PC-9 (cell line): ENCODE measurements at regions not wholly inside any gene's neighbourhood (a gene's known extent, or its start where the extent isn't known, plus 50 kb on each side); places are given as distances from the start of the nearest gene placed in this dataset.

Experiments
- BruUV-seq: library from RNA; stranded (reverse); fragments of 400-500 nt; replicated peaks from 2 replicates; lab custom pipeline; 2021; lab: Mats Ljungman, UMichigan
- CTCF ChIA-PET: fragments of 300-600 bp; sonication (Branson Sonifier 250); formaldehyde crosslinking; loops from one replicate; lab custom pipeline; 2022; ENCODE audit warnings: antibody characterized with exemption; lab: Charles Lee
- POLR2A ChIA-PET: fragments of 300-600 bp; sonication (Branson Sonifier 250); formaldehyde crosslinking; loops from one replicate; lab custom pipeline; 2022; ENCODE audit warnings: antibody characterized with exemption; ENCODE audit not compliant: unreplicated experiment; lab: Charles Lee
- DNase-seq, 2 experiments: peaks; one replicate each; pipeline versions ENCODE4 v3.0.0 to v3.0.0-alpha.2; 2015 to 2022; ENCODE audit warnings: mixed read lengths in 1 of 2
- H2AFZ ChIP-seq: fragments of 200-600 bp; sonication (generic); 2 replicates; pipeline ENCODE4 v1.8.1; 2017; ENCODE audit warnings: antibody characterized with exemption
- H3F3A ChIP-seq: fragments of 200-600 bp; sonication (generic); 2 replicates; pipeline ENCODE4 v1.8.1; 2017; ENCODE audit warnings: antibody characterized with exemption, mild to moderate bottlenecking, low read depth; ENCODE audit not compliant: insufficient read depth
- H3K27ac ChIP-seq: fragments of 200-600 bp; sonication (generic); 2 replicates; pipeline ENCODE4 v1.6.1; 2016; ENCODE audit warnings: mixed run types
- H3K27me3 ChIP-seq: fragments of 200-600 bp; sonication (generic); 2 replicates; pipeline ENCODE4 v1.6.1; 2016; ENCODE audit warnings: low read depth, mixed run types; ENCODE audit not compliant: insufficient read depth
- H3K36me3 ChIP-seq: fragments of 200-600 bp; sonication (generic); 2 replicates; pipeline ENCODE4 v1.6.1; 2016; ENCODE audit warnings: low read depth, mixed run types
- H3K4me1 ChIP-seq: fragments of 200-600 bp; sonication (generic); replicated peaks from 2 replicates; pipeline ENCODE4 v1.6.1; 2016; ENCODE audit warnings: mixed run types; ENCODE audit not compliant: insufficient read depth
- H3K4me2 ChIP-seq: fragments of 200-600 bp; sonication (generic); 2 replicates; pipeline ENCODE4 v1.6.1; 2017; ENCODE audit warnings: mixed run types
- H3K4me3 ChIP-seq: fragments of 200-600 bp; sonication (generic); 2 replicates; pipeline ENCODE4 v1.6.1; 2016; ENCODE audit warnings: mixed run types
- H3K79me2 ChIP-seq: fragments of 200-600 bp; sonication (generic); 2 replicates; pipeline ENCODE4 v1.6.1; 2017; ENCODE audit warnings: low read depth, mixed run types
- H3K9me2 ChIP-seq: fragments of 200-600 bp; sonication (generic); 2 replicates; pipeline ENCODE4 v1.8.1; 2017; ENCODE audit warnings: mild to moderate bottlenecking; ENCODE audit not compliant: insufficient read depth
- H3K9me3 ChIP-seq: fragments of 200-600 bp; sonication (generic); 2 replicates; pipeline ENCODE4 v1.8.1; 2016; ENCODE audit warnings: low read depth; ENCODE audit not compliant: insufficient read depth
- H4K20me1 ChIP-seq: fragments of 200-600 bp; sonication (generic); 2 replicates; pipeline ENCODE4 v1.8.1; 2017; ENCODE audit not compliant: insufficient read depth
- CTCF ChIP-seq: fragments of 200-600 bp; sonication (generic); conservative IDR thresholded peaks from 2 replicates; pipeline ENCODE4 v1.6.1; 2017; ENCODE audit warnings: mixed run types, antibody characterized with exemption, mild to moderate bottlenecking, moderate library complexity
- EZH2 ChIP-seq: fragments of 200-600 bp; sonication (generic); IDR thresholded peaks from 2 replicates; pipeline ENCODE4 v1.8.0; 2017; ENCODE audit warnings: antibody characterized with exemption, low read depth
- intact Hi-C: fragments of 100-400 bp; cut with micrococcal nuclease; formaldehyde crosslinking; loops from one replicate; pipeline ENCODE4 v1.10.0; 2022; ENCODE audit not compliant: unreplicated experiment

- no peak overlapping the region for H3K27ac ChIP-seq
- TF ChIP-seq CTCF = no peak
- no peak for TF ChIP-seq EZH2
- no TSS peak for BruUV-seq
Measured at GRCh38 chr20:60345106-60345505, 386.9 kb downstream of the CDH26 start.

GRCh38 chr20:60349418-60349817 is 391.2 kb downstream of the CDH26 start:
- TF ChIP-seq CTCF (no peak), EZH2 (no peak)
- Histone ChIP-seq H4K20me1 (no peaks in the 10 kb centered on the region; the same call in 1 of the 2 replicates), H3K27ac (no peak overlapping the region), H3F3A (no peaks in the 10 kb centered on the region), H3K4me2 (no peak overlapping the region), H3K36me3 (no peaks in the 10 kb centered on the region), H2AFZ (no peak overlapping the region), H3K27me3 (peaks cover 50% of the 10 kb centered on the region), H3K4me3 (no peak overlapping the region), H3K79me2 (no peaks in the 10 kb centered on the region), H3K9me2 (no peaks in the 10 kb centered on the region), H3K9me3 (no peaks in the 10 kb centered on the region), H3K4me1 (no peaks in the 10 kb centered on the region)
- CTCF ChIA-PET = no interaction called here
- POLR2A ChIA-PET = no interaction called here
- intact Hi-C loops = no loop called here
- BruUV-seq = no TSS peak
- no peak for DNase-seq

More at GRCh38 chr20:60345106-60345505, 386.9 kb downstream of the CDH26 start:
- Histone ChIP-seq H3K4me3 (no peak overlapping the region), H2AFZ (no peak overlapping the region), H3K79me2 (no peaks in the 10 kb centered on the region), H3F3A (no peaks in the 10 kb centered on the region), H3K27me3 (peaks cover 32% of the 10 kb centered on the region), H3K36me3 (no peaks in the 10 kb centered on the region), H3K9me3 (no peaks in the 10 kb centered on the region), H3K9me2 (no peaks in the 10 kb centered on the region), H3K4me1 (no peaks in the 10 kb centered on the region), H3K4me2 (no peak overlapping the region), H4K20me1 (no peaks in the 10 kb centered on the region; the same call in 1 of the 2 replicates)
- no peak for DNase-seq
- POLR2A ChIA-PET = no interaction called here
- CTCF ChIA-PET = no interaction called here
- intact Hi-C loops = no loop called here

GRCh38 chr20:60352017-60352416 is 393.8 kb downstream of the CDH26 start:
- POLR2A ChIA-PET = no interaction called here
- Histone ChIP-seq H3K4me2 (no peak overlapping the region), H3K79me2 (no peaks in the 10 kb centered on the region), H3K27me3 (peaks cover 57% of the 10 kb centered on the region), H3K9me3 (no peaks in the 10 kb centered on the region), H4K20me1 (no peaks in the 10 kb centered on the region; the same call in 1 of the 2 replicates), H3K27ac (no peak overlapping the region), H2AFZ (no peak overlapping the region), H3F3A (no peaks in the 10 kb centered on the region), H3K9me2 (no peaks in the 10 kb centered on the region), H3K4me3 (no peak overlapping the region), H3K4me1 (no peaks in the 10 kb centered on the region), H3K36me3 (no peaks in the 10 kb centered on the region)
- no TSS peak for BruUV-seq
- CTCF ChIA-PET = no interaction called here
- TF ChIP-seq CTCF (no peak), EZH2 (no peak)
- peak in 1 of 2 experiments; percentile 64 for DNase-seq
- intact Hi-C loops = no loop called here
